ENCODE measurements at regions not wholly inside any gene's neighbourhood (a gene's known extent, or its start where the extent isn't known, plus 50 kb on each side); places are given as distances from the start of the nearest gene placed in this dataset.

GRCh38 chr2:224166654-224167053 is 127.6 kb upstream of the SERPINE2 start (continued):
- TF ChIP-seq CHD7 (IDR thresholded peaks at IDR 0.05; ENCODE audit: insufficient replicate concordance, low read length) (no peak), BRCA1 (IDR thresholded peaks at IDR 0.05; ENCODE audit: low read depth, low read length) (no peak), EZH2 (IDR thresholded peaks at IDR 0.05; ENCODE audit: low read depth, low read length, severe bottlenecking) (no peak), CEBPB (IDR thresholded peaks at IDR 0.05; ENCODE audit: low read depth, low read length) (no peak), SP2 (IDR thresholded peaks at IDR 0.05; ENCODE audit: low read length) (no peak)
